ENCODE measurements at regions not wholly inside any gene's neighbourhood (a gene's known extent, or its start where the extent isn't known, plus 50 kb on each side); places are given as distances from the start of the nearest gene placed in this dataset.

- DNase-seq (ENCODE audit: low read depth): no peak
Measured at GRCh38 chr9:88757406-88758010, 222.5 kb downstream of the NXNL2 start.

GRCh38 chr9:88759364-88759763, 224.4 kb downstream of the NXNL2 start:
- no peak for DNase-seq (ENCODE audit: low read depth)

- no peak for DNase-seq (ENCODE audit: low read depth)
Measured at GRCh38 chr9:88766778-88767503, 224.3 kb upstream of the S1PR3 start.

GRCh38 chr9:88767504-88767790, 223.8 kb upstream of the S1PR3 start:
- no peak for DNase-seq (ENCODE audit: low read depth)

GRCh38 chr9:88772575-88772974, 218.7 kb upstream of the S1PR3 start:
- DNase-seq (ENCODE audit: low read depth): no peak

GRCh38 chr9:88773126-88773525, 218.1 kb upstream of the S1PR3 start:
- no peak for DNase-seq (ENCODE audit: low read depth)

- DNase-seq (ENCODE audit: low read depth): no peak
Measured at GRCh38 chr9:88773627-88774244, 217.5 kb upstream of the S1PR3 start.

- DNase-seq (ENCODE audit: low read depth): no peak
Measured at GRCh38 chr9:88775037-88775471, 216.2 kb upstream of the S1PR3 start.

- no peak for DNase-seq (ENCODE audit: low read depth)
Measured at GRCh38 chr9:88775559-88775958, 215.7 kb upstream of the S1PR3 start.

- no peak for DNase-seq (ENCODE audit: low read depth)
Measured at GRCh38 chr9:88775966-88776365, 215.3 kb upstream of the S1PR3 start.

- no peak for DNase-seq (ENCODE audit: low read depth)
Measured at GRCh38 chr9:88776717-88777497, 214.4 kb upstream of the S1PR3 start.

- DNase-seq (ENCODE audit: low read depth): no peak
Measured at GRCh38 chr9:88777498-88778312, 213.6 kb upstream of the S1PR3 start.

- DNase-seq (ENCODE audit: low read depth): no peak
Measured at GRCh38 chr9:88781628-88782391, 209.5 kb upstream of the S1PR3 start.

- no peak for DNase-seq (ENCODE audit: low read depth)
Measured at GRCh38 chr9:88782931-88783710, 208.1 kb upstream of the S1PR3 start.

GRCh38 chr9:88783711-88784083, 207.6 kb upstream of the S1PR3 start:
- DNase-seq (ENCODE audit: low read depth): no peak

- DNase-seq (ENCODE audit: low read depth): no peak
Measured at GRCh38 chr9:88784960-88785359, 206.3 kb upstream of the S1PR3 start.

- no peak for DNase-seq (ENCODE audit: low read depth)
Measured at GRCh38 chr9:88786291-88787079, 204.8 kb upstream of the S1PR3 start.

GRCh38 chr9:88789785-88790184, 201.5 kb upstream of the S1PR3 start:
- DNase-seq (ENCODE audit: low read depth): no peak

- DNase-seq (ENCODE audit: low read depth): no peak
Measured at GRCh38 chr9:88791105-88791805, 200.0 kb upstream of the S1PR3 start.
